ENCODE measurements at regions not wholly inside any gene's neighbourhood (a gene's known extent, or its start where the extent isn't known, plus 50 kb on each side); places are given as distances from the start of the nearest gene placed in this dataset.
"Not testable (repeated sequence)": the region's sequence is repeated elsewhere in the genome, so short reads cannot be mapped to it uniquely, and the experiment has no call there.

- Mint-ChIP-seq H3K36me3 (no peaks in the 10 kb centered on the region), H3K9me3 (peaks cover 2% of the 10 kb centered on the region; the same call in 1 of the 2 replicates), H3K4me1 (peaks cover 7% of the 10 kb centered on the region), H3K4me3 (peak overlapping the region; percentile 64), H3K27me3 (ENCODE audit: low read depth) (peaks cover 32% of the 10 kb centered on the region), H3K27ac (no peak overlapping the region)
- no peak for DNase-seq (ENCODE audit: low spot score)
- ChIA-PET POLR2A (interaction anchor here (1.0 kb wide), 1 partner anchor 48 kb away, joined by 3 read pairs; no protein-coding TSS in a partner anchor), CTCF (interaction anchor here (0.9 to 2.7 kb wide), 28 partner anchors 9 to 418 kb away, joined by 3 to 42 read pairs (median 5); partner anchors contain the start of genes MAN2C1 and UBE2Q2)
- TF ChIP-seq RELA (CRISPR knock-in tag; IDR thresholded peaks at IDR 0.05; ENCODE audit: borderline replicate concordance) (no peak), ARID4B (CRISPR knock-in tag; IDR thresholded peaks at IDR 0.05; ENCODE audit: borderline replicate concordance) (no peak), NR2C2 (CRISPR knock-in tag; IDR thresholded peaks at IDR 0.05) (0 out of 2 replicates have a peak, but pooled peaks have one; percentile 27), USF2 (CRISPR knock-in tag; IDR thresholded peaks at IDR 0.05) (no peak), JUN (CRISPR knock-in tag; IDR thresholded peaks at IDR 0.05) (0 out of 2 replicates have a peak, but pooled peaks have one; percentile 25)
- TF ChIP-seq, protein P1, sequence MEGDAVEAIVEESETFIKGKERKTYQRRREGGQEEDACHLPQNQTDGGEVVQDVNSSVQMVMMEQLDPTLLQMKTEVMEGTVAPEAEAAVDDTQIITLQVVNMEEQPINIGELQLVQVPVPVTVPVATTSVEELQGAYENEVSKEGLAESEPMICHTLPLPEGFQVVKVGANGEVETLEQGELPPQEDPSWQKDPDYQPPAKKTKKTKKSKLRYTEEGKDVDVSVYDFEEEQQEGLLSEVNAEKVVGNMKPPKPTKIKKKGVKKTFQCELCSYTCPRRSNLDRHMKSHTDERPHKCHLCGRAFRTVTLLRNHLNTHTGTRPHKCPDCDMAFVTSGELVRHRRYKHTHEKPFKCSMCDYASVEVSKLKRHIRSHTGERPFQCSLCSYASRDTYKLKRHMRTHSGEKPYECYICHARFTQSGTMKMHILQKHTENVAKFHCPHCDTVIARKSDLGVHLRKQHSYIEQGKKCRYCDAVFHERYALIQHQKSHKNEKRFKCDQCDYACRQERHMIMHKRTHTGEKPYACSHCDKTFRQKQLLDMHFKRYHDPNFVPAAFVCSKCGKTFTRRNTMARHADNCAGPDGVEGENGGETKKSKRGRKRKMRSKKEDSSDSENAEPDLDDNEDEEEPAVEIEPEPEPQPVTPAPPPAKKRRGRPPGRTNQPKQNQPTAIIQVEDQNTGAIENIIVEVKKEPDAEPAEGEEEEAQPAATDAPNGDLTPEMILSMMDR (IDR thresholded peaks at IDR 0.05), result no peak
- ATAC-seq, result no peak
These were observed 56.7 kb upstream of the UBE2Q2 start for GRCh38 chr15:75786575-75786947.

- DNase-seq (ENCODE audit: low spot score) (peak; percentile 74), ATAC-seq (peak; percentile 66)
- no peak for TF ChIP-seq ZNF512 (CRISPR knock-in tag; IDR thresholded peaks at IDR 0.05; ENCODE audit: borderline replicate concordance)
- TF ChIP-seq, protein P2, sequence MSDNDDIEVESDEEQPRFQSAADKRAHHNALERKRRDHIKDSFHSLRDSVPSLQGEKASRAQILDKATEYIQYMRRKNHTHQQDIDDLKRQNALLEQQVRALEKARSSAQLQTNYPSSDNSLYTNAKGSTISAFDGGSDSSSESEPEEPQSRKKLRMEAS (CRISPR knock-in tag; IDR thresholded peaks at IDR 0.05), result peak; percentile 25; the same call in 1 of the 2 replicates
- H3K4me3 Mint-ChIP-seq, result peak overlapping the region; percentile 64
- ChIA-PET CTCF (interaction anchor here (0.6 to 2.7 kb wide), 36 partner anchors 9 to 418 kb away, joined by 3 to 42 read pairs (median 5); partner anchors contain the start of genes MAN2C1 and UBE2Q2), POLR2A (interaction anchor here (0.5 to 1.0 kb wide), 2 partner anchors 47 to 164 kb away, joined by 3 read pairs; no protein-coding TSS in a partner anchor)
- H3K27ac Mint-ChIP-seq, result no peak overlapping the region
- H3K27me3 Mint-ChIP-seq (ENCODE audit: low read depth), result peaks cover 34% of the 10 kb centered on the region
- no peaks in the 10 kb centered on the region for H3K9me3 Mint-ChIP-seq
- H3K4me1 Mint-ChIP-seq, result peaks cover 7% of the 10 kb centered on the region
- no peaks in the 10 kb centered on the region for H3K36me3 Mint-ChIP-seq
These were observed 57.3 kb upstream of the UBE2Q2 start for GRCh38 chr15:75785771-75786574.

- H3K4me3 Mint-ChIP-seq; CTCF ChIA-PET; POLR2A ChIA-PET; H3K9me3 Mint-ChIP-seq; ATAC-seq; H3K4me1 Mint-ChIP-seq; H3K27ac Mint-ChIP-seq; H3K36me3 Mint-ChIP-seq; DNase-seq (ENCODE audit: low spot score): not testable (repeated sequence)
- peaks cover 44% of the 10 kb centered on the region for H3K27me3 Mint-ChIP-seq (ENCODE audit: low read depth)
These were observed 58.5 kb upstream of the UBE2Q2 start for GRCh38 chr15:75784511-75785480.

DNA sequence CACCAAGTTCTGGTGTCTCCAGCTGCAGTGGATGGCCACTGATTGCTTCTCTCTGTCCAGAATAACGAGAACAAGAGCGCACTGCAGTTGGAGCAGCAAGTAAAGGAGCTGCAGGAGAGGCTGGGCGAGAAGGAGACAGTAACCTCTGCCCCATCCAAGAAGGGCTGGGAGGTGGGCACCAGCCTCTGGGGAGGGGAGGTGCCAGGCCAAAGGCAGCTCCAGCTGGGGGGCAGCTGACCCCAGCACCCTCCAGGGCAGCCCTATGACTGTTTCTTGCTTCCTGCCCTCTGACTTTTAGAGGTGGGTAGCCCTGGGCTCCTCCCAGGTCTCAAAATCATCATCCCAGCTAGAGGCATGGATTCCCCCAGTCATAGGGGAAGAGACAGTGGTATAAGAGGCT lies 59.7 kb upstream of the UBE2Q2 start:
- H3K9me3 Mint-ChIP-seq; H3K4me3 Mint-ChIP-seq; H3K36me3 Mint-ChIP-seq; ATAC-seq; POLR2A ChIA-PET; DNase-seq (ENCODE audit: low spot score); H3K27ac Mint-ChIP-seq; H3K4me1 Mint-ChIP-seq: not testable (repeated sequence)
- CTCF ChIA-PET, result interaction anchor here (0.9 to 1.8 kb wide), 3 partner anchors 19 to 55 kb away, joined by 4 to 7 read pairs (median 5); no protein-coding TSS in a partner anchor
- H3K27me3 Mint-ChIP-seq (ENCODE audit: low read depth), result peaks cover 47% of the 10 kb centered on the region

All from WTC11 (cell line).